Germinal center (tissue), 1 donor: ENCODE measurements at regions not wholly inside any gene's neighbourhood (a gene's known extent, or its start where the extent isn't known, plus 50 kb on each side); places are given as distances from the start of the nearest gene placed in this dataset.
A peak's percentile ranks its signal among the peaks of the same experiment; 100 is the strongest.

Experiments
- DNase-seq: peaks from one replicate; pipeline ENCODE4 v3.0.0; 2012; ENCODE audit warnings: mixed read lengths, low spot score

GRCh38 chr4:110675426-110675825 lies 52.5 kb upstream of the PITX2 start:
- no peak for DNase-seq

GRCh38 chr4:110676241-110676640 lies 53.4 kb upstream of the PITX2 start:
- no peak for DNase-seq

- no peak for DNase-seq
These were observed 55.8 kb upstream of the PITX2 start for GRCh38 chr4:110678517-110679227.

- no peak for DNase-seq
These were observed 57.4 kb upstream of the PITX2 start for GRCh38 chr4:110680265-110680664.

GRCh38 chr4:110681381-110681780 lies 58.5 kb upstream of the PITX2 start:
- DNase-seq, result no peak

- DNase-seq, result no peak
These were observed 59.4 kb upstream of the PITX2 start for GRCh38 chr4:110682311-110682710.

- DNase-seq, result no peak
These were observed 60.7 kb upstream of the PITX2 start for GRCh38 chr4:110683601-110684000.

- DNase-seq, result no peak
These were observed 79.4 kb upstream of the PITX2 start for GRCh38 chr4:110702326-110702725.

GRCh38 chr4:110704748-110705439 lies 82.0 kb upstream of the PITX2 start:
- DNase-seq, result peak; percentile 15

- DNase-seq, result no peak
These were observed 82.5 kb upstream of the PITX2 start for GRCh38 chr4:110705440-110705782.

- no peak for DNase-seq
These were observed 87.2 kb upstream of the PITX2 start for GRCh38 chr4:110710070-110710469.

GRCh38 chr4:110712486-110712885 lies 89.6 kb upstream of the PITX2 start:
- DNase-seq, result no peak

GRCh38 chr4:110730318-110730717 lies 107.4 kb upstream of the PITX2 start:
- DNase-seq, result no peak

GRCh38 chr4:110733901-110734300 lies 111.0 kb upstream of the PITX2 start:
- DNase-seq, result no peak

GRCh38 chr4:110735686-110736085 lies 112.8 kb upstream of the PITX2 start:
- DNase-seq, result no peak

- no peak for DNase-seq
These were observed 115.1 kb upstream of the PITX2 start for GRCh38 chr4:110737931-110738330.

GRCh38 chr4:110742143-110742542 lies 119.3 kb upstream of the PITX2 start:
- no peak for DNase-seq

GRCh38 chr4:110748071-110748470 lies 125.2 kb upstream of the PITX2 start:
- DNase-seq, result no peak

GRCh38 chr4:110751183-110751582 lies 128.3 kb upstream of the PITX2 start:
- no peak for DNase-seq

GRCh38 chr4:110751986-110752385 lies 129.1 kb upstream of the PITX2 start:
- DNase-seq, result no peak

- DNase-seq, result no peak
These were observed 130.6 kb upstream of the PITX2 start for GRCh38 chr4:110753466-110753865.

- DNase-seq, result no peak
These were observed 131.8 kb upstream of the PITX2 start for GRCh38 chr4:110754716-110755115.

- DNase-seq, result no peak
These were observed 146.7 kb upstream of the PITX2 start for GRCh38 chr4:110769578-110769977.

- no peak for DNase-seq
These were observed 147.5 kb upstream of the PITX2 start for GRCh38 chr4:110770353-110770752.
